HL-60 (cell line): ENCODE measurements at regions not wholly inside any gene's neighbourhood (a gene's known extent, or its start where the extent isn't known, plus 50 kb on each side); places are given as distances from the start of the nearest gene placed in this dataset.

Experiments used
- DNase-seq, 2 experiments: peaks; one replicate each; pipeline ENCODE4 v3.0.0-alpha.2; 2010 to 2020; ENCODE audit warnings: low read depth in 1 of 2, low spot score in 1 of 2
- H3K27ac ChIP-seq: fragments of 250-450 bp; sonication (Bioruptor Pico); replicated peaks from 2 replicates; pipeline ENCODE4 v1.5.1; 2020; ENCODE audit warnings: mild to moderate bottlenecking, moderate library complexity
- H3K27me3 ChIP-seq: fragments of 250-450 bp; sonication (Bioruptor Pico); 2 replicates; pipeline ENCODE4 v1.5.1; 2021; ENCODE audit warnings: mild to moderate bottlenecking, moderate library complexity; ENCODE audit not compliant: insufficient read depth, poor library complexity, severe bottlenecking
- H3K4me3 ChIP-seq: replicated peaks from 2 replicates; pipeline ENCODE4 v1.5.1; 2011; ENCODE audit warnings: mild to moderate bottlenecking, control low read depth, low read length; ENCODE audit not compliant: insufficient read depth
- CTCF ChIP-seq: IDR thresholded peaks from one replicate; pipeline ENCODE4 v1.5.1; 2011; ENCODE audit warnings: low read length, control low read depth, inconsistent platforms; ENCODE audit not compliant: insufficient read depth
- GABPA ChIP-seq: IDR thresholded peaks from 2 replicates; pipeline ENCODE4 v1.6.1; 2012; ENCODE audit warnings: low read depth
- POLR2AphosphoS5 ChIP-seq: IDR thresholded peaks from 2 replicates; pipeline ENCODE4 v1.6.1; 2012; ENCODE audit warnings: low read depth
- REST ChIP-seq: IDR thresholded peaks from 2 replicates; pipeline ENCODE4 v1.6.1; 2012; ENCODE audit warnings: low read depth; ENCODE audit not compliant: insufficient replicate concordance
- SPI1 ChIP-seq: IDR thresholded peaks from 2 replicates; pipeline ENCODE4 v1.6.1; 2012; ENCODE audit warnings: low read depth, mild to moderate bottlenecking, borderline replicate concordance

DNA sequence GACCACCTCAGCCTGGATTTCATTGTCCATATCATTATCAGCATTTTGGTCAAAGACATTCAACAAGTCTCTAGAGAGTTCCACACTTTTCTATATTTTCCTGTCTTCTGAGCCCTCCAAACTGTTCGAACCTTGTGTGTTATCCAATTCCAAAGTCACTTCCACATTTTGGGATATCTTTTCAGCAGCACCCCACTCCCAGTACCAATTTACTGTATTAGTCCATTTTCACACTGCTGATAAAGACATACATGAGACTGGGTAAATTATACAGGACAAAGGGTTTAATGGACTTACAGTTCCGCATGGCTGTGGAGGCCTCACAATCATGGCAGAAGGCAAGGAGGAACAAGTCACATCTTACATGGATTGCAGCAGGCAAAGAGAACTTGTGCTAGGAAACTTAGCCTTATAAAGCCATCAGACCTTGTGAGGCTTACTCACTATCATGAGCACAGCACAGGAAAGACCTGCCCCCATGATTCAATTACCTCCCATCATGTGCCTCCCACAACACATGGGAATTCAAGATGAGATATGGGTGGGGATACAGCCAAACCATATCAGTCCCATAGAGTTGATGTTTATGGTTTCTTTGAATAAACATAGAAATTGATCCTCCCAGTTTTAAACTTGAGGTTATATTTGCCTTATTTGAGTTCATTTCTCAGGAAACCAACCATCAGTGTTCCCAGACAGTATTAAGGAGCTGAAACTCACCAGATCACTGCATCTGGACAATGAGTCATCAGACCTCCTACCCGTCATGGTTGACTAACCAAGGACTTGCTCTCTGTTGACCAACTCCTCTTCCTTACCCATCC lies 322.7 kb upstream of the DUSP10 start:
- no peak for DNase-seq
- no peak for TF ChIP-seq POLR2AphosphoS5
- no peak for TF ChIP-seq GABPA
- no peak for TF ChIP-seq REST
- no peak for TF ChIP-seq CTCF
- TF ChIP-seq SPI1, result no peak
- no peak overlapping the region for H3K4me3 ChIP-seq
- H3K27ac ChIP-seq, result no peak overlapping the region
- H3K27me3 ChIP-seq, result no peaks in the 10 kb centered on the region

DNA sequence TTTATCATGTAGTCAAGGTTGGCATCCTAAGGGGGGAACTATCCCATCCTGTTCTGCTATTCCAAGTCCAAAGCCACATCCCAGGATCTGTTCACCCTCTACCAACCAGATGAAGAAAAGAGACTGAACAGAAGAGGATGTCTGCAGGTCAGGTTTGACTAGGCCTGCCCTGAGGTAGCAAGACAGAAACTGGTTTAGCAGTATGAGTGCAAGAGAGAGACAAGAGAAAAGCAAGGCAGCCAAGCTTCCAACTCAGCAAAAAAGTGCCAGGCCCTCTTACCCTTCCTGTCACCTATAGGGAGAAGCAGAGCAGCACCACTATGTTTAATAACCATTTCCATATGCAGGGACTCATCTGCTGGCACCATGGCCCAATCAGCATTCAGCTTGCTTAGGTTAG lies 320.8 kb upstream of the DUSP10 start:
- Histone ChIP-seq H3K27ac (no peak overlapping the region), H3K4me3 (no peak overlapping the region), H3K27me3 (no peaks in the 10 kb centered on the region)
- TF ChIP-seq SPI1, result no peak
- no peak for TF ChIP-seq POLR2AphosphoS5
- no peak for TF ChIP-seq GABPA
- no peak for TF ChIP-seq CTCF
- TF ChIP-seq REST, result no peak
- no peak for DNase-seq

DNA sequence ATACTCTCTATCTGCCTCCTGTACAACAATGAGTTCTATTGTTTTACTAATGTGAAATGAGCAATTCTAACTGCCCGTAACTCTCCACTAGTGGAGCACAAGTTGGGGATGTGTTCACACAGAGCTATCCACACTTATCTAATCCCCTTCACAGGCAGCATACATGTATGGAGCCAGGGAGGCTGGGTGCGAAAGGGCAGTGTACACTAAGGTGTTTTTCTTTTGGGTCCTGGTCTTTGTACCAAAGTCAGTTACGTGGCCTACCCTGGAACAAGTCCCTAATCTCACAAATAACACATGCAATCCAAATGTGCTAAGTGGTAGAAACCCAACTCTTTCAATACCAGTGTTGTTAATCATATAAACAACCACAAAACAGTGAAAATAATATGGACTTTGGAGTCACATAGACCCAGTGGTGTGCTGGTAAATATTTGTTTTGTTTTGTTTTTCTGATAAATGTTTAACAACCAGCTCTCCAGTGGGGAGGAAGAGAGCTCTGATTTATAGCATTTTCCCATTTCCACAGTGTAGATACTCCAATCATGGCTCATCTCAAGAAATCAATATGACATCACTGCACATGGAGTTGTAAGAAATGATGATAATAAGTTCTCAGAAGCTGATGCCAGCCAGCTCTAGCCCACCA lies 319.9 kb upstream of the DUSP10 start:
- TF ChIP-seq REST (no peak), SPI1 (no peak), POLR2AphosphoS5 (no peak), GABPA (no peak), CTCF (no peak)
- Histone ChIP-seq H3K27me3 (no peaks in the 10 kb centered on the region), H3K27ac (no peak overlapping the region), H3K4me3 (no peak overlapping the region)
- no peak for DNase-seq
